ENCODE measurements at regions not wholly inside any gene's neighbourhood (a gene's known extent, or its start where the extent isn't known, plus 50 kb on each side); places are given as distances from the start of the nearest gene placed in this dataset.

- intact Hi-C loops (cut with DNase I, micrococcal nuclease) = loop anchor here (5.0 to 10.0 kb wide), 2 partner anchors 61 to 818 kb away; no protein-coding TSS in a partner anchor
- H3K27me3 Mint-ChIP-seq = peaks cover 5% of the 10 kb centered on the region
- CTCF ChIA-PET = interaction anchor here (1.8 kb wide), 1 partner anchor 10 kb away, joined by 4 read pairs; no protein-coding TSS in a partner anchor
- H3K9me3 ChIP-seq (ENCODE audit: control insufficient read depth in 1 of 2, insufficient read depth in 1 of 2, low read length in 2 of 2) = peaks cover 0 to 13% of the 10 kb centered on the region in 2 experiments
- ATAC-seq (ENCODE audit: poor library complexity) (no peak), DNase-seq (no peak)
- no peaks in the 10 kb centered on the region for H3K36me3 ChIP-seq (ENCODE audit: insufficient read depth, low read length)
- POLR2A ChIA-PET = no interaction called here
- H3K4me3 ChIP-seq (ENCODE audit: low read length) = no peak overlapping the region
- H3K4me3 Mint-ChIP-seq = no peak overlapping the region
- no peaks in the 10 kb centered on the region for H3K4me1 Mint-ChIP-seq (ENCODE audit: low read depth)
- no peak overlapping the region for H3K27ac Mint-ChIP-seq
- no peak for TF ChIP-seq CTCF (IDR thresholded peaks at IDR 0.05)
- H3K27ac ChIP-seq (ENCODE audit: low read depth in 1 of 2, low read length in 2 of 2) = no peak overlapping the region
- H3K9me3 Mint-ChIP-seq = peaks cover 6% of the 10 kb centered on the region
- no peaks in the 10 kb centered on the region for H3K27me3 ChIP-seq (ENCODE audit: control insufficient read depth in 1 of 2, insufficient read depth in 2 of 2, low read length in 2 of 2)
- H3K36me3 Mint-ChIP-seq (ENCODE audit: low read depth) = no peaks in the 10 kb centered on the region
- no peaks in the 10 kb centered on the region for H3K4me1 ChIP-seq (ENCODE audit: insufficient read depth, low read length)
These were observed 489.6 kb upstream of the RASGRP1 start for GRCh38 chr15:39054128-39054732.

GRCh38 chr15:39056357-39056756 lies 491.7 kb upstream of the RASGRP1 start:
- Histone ChIP-seq H3K27me3 (ENCODE audit: control insufficient read depth in 1 of 2, insufficient read depth in 2 of 2, low read length in 2 of 2) (no peaks in the 10 kb centered on the region), H3K4me1 (ENCODE audit: insufficient read depth, low read length) (no peaks in the 10 kb centered on the region), H3K4me3 (ENCODE audit: low read length) (no peak overlapping the region), H3K36me3 (ENCODE audit: insufficient read depth, low read length) (no peaks in the 10 kb centered on the region), H3K27ac (ENCODE audit: low read depth in 1 of 2, low read length in 2 of 2) (no peak overlapping the region), H3K9me3 (ENCODE audit: control insufficient read depth in 1 of 2, insufficient read depth in 1 of 2, low read length in 2 of 2) (no peaks in the 10 kb centered on the region)
- H3K27me3 Mint-ChIP-seq = peaks cover 5% of the 10 kb centered on the region
- no peak overlapping the region for H3K27ac Mint-ChIP-seq
- TF ChIP-seq CTCF (IDR thresholded peaks at IDR 0.05) = no peak
- no peak overlapping the region for H3K4me3 Mint-ChIP-seq
- ATAC-seq (ENCODE audit: poor library complexity) (no peak), DNase-seq (no peak)
- H3K36me3 Mint-ChIP-seq (ENCODE audit: low read depth) = no peaks in the 10 kb centered on the region
- no peaks in the 10 kb centered on the region for H3K9me3 Mint-ChIP-seq
- intact Hi-C loops (cut with DNase I, micrococcal nuclease) = loop anchor here in 1 of 2 experiments (10.0 kb wide), 1 partner anchor 58 kb away; no protein-coding TSS in a partner anchor
- POLR2A ChIA-PET = no interaction called here
- no peaks in the 10 kb centered on the region for H3K4me1 Mint-ChIP-seq (ENCODE audit: low read depth)
- CTCF ChIA-PET = no interaction called here

GRCh38 chr15:39058351-39059131 lies 493.9 kb upstream of the RASGRP1 start:
- ChIA-PET POLR2A (no interaction called here), CTCF (no interaction called here)
- intact Hi-C loops (cut with DNase I, micrococcal nuclease) = loop anchor here in 1 of 2 experiments (10.0 kb wide), 1 partner anchor 56 kb away; no protein-coding TSS in a partner anchor

More at GRCh38 chr15:39058351-39059131, 493.9 kb upstream of the RASGRP1 start:
- ATAC-seq (ENCODE audit: poor library complexity) (no peak), DNase-seq (no peak)
- H3K27ac ChIP-seq (ENCODE audit: low read depth in 1 of 2, low read length in 2 of 2) = no peak overlapping the region
- H3K36me3 Mint-ChIP-seq (ENCODE audit: low read depth) = no peaks in the 10 kb centered on the region
- H3K4me3 Mint-ChIP-seq = no peak overlapping the region
- H3K27me3 Mint-ChIP-seq = no peaks in the 10 kb centered on the region
- H3K9me3 ChIP-seq (ENCODE audit: control insufficient read depth in 1 of 2, insufficient read depth in 1 of 2, low read length in 2 of 2) = no peaks in the 10 kb centered on the region
- no peaks in the 10 kb centered on the region for H3K36me3 ChIP-seq (ENCODE audit: insufficient read depth, low read length)
- H3K27me3 ChIP-seq (ENCODE audit: control insufficient read depth in 1 of 2, insufficient read depth in 2 of 2, low read length in 2 of 2) = no peaks in the 10 kb centered on the region
- no peaks in the 10 kb centered on the region for H3K9me3 Mint-ChIP-seq
- no peak overlapping the region for H3K4me3 ChIP-seq (ENCODE audit: low read length)
- H3K27ac Mint-ChIP-seq = no peak overlapping the region
- H3K4me1 Mint-ChIP-seq (ENCODE audit: low read depth) = no peaks in the 10 kb centered on the region
- H3K4me1 ChIP-seq (ENCODE audit: insufficient read depth, low read length) = no peaks in the 10 kb centered on the region
- no peak for TF ChIP-seq CTCF (IDR thresholded peaks at IDR 0.05)

Data from CD4-positive, alpha-beta T cell (primary cell).